ENCODE measurements at regions not wholly inside any gene's neighbourhood (a gene's known extent, or its start where the extent isn't known, plus 50 kb on each side); places are given as distances from the start of the nearest gene placed in this dataset.
"Not testable (repeated sequence)": the region's sequence is repeated elsewhere in the genome, so short reads cannot be mapped to it uniquely, and the experiment has no call there.

GRCh38 chrX:137143864-137144263 is 110.1 kb upstream of the GPR101 start:
- H3K4me1 ChIP-seq (ENCODE audit: control insufficient read depth, insufficient read depth, low read length) = no peaks in the 10 kb centered on the region
- H3K9me3 ChIP-seq (replicated peaks; ENCODE audit: control insufficient read depth, insufficient read depth, low read length) = no peaks in the 10 kb centered on the region
- FAIRE-seq = no peak
- no peaks in the 10 kb centered on the region for H3K27me3 ChIP-seq (replicated peaks in 1 of 2; ENCODE audit: control insufficient read depth in 2 of 2, insufficient read depth in 2 of 2, low read length in 1 of 2)
- no TSS peak for BruUV-seq (replicated peaks)
- ChIA-PET POLR2A (no interaction called here), RAD21 (ENCODE audit: unreplicated experiment) (no interaction called here), SMC1A (ENCODE audit: uncharacterized antibody, unreplicated experiment) (no interaction called here), CTCF (no interaction called here)
- H3K27ac ChIP-seq (ENCODE audit: control insufficient read depth, insufficient read depth) = no peak overlapping the region
- 18% methylated on average over 5 of the region's 5 CpGs for WGBS (ENCODE audit: insufficient coverage, insufficient replicate concordance, low lambda C conversion rate, missing lambda C conversion rate)
- no peak overlapping the region for H3K4me2 ChIP-seq (ENCODE audit: control insufficient read depth, insufficient read depth)
- no peak for ATAC-seq
- no peaks in the 10 kb centered on the region for H3K79me2 ChIP-seq (ENCODE audit: control insufficient read depth, insufficient read depth, low read length)
- H3K9ac ChIP-seq (ENCODE audit: control insufficient read depth, insufficient read depth, low read length) = no peak overlapping the region
- H3K36me3 ChIP-seq (ENCODE audit: control insufficient read depth in 2 of 2, insufficient read depth in 2 of 2, low read length in 1 of 2) = no peaks in the 10 kb centered on the region
- intact Hi-C loops (cut with micrococcal nuclease; ENCODE audit: unreplicated experiment) = no loop called here
- no peak overlapping the region for H3K4me3 ChIP-seq
- TF ChIP-seq, protein P1, sequence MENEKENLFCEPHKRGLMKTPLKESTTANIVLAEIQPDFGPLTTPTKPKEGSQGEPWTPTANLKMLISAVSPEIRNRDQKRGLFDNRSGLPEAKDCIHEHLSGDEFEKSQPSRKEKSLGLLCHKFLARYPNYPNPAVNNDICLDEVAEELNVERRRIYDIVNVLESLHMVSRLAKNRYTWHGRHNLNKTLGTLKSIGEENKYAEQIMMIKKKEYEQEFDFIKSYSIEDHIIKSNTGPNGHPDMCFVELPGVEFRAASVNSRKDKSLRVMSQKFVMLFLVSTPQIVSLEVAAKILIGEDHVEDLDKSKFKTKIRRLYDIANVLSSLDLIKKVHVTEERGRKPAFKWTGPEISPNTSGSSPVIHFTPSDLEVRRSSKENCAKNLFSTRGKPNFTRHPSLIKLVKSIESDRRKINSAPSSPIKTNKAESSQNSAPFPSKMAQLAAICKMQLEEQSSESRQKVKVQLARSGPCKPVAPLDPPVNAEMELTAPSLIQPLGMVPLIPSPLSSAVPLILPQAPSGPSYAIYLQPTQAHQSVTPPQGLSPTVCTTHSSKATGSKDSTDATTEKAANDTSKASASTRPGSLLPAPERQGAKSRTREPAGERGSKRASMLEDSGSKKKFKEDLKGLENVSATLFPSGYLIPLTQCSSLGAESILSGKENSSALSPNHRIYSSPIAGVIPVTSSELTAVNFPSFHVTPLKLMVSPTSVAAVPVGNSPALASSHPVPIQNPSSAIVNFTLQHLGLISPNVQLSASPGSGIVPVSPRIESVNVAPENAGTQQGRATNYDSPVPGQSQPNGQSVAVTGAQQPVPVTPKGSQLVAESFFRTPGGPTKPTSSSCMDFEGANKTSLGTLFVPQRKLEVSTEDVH (IDR thresholded peaks at IDR 0.05; ENCODE audit: low read depth, partially characterized antibody) = no peak
- no peak for TF ChIP-seq TCF12 (IDR thresholded peaks at IDR 0.05; ENCODE audit: low read depth, low read length)
- TF ChIP-seq NFYB (IDR thresholded peaks at IDR 0.05; ENCODE audit: insufficient read depth, low read depth, low read length) = no peak
- no peak for TF ChIP-seq RFX5 (IDR thresholded peaks at IDR 0.05; ENCODE audit: low read depth, low read length)
- no peak for DNase-seq (ENCODE audit: low read depth, low spot score)
- H4K20me1 ChIP-seq (ENCODE audit: control insufficient read depth, insufficient read depth) = no peaks in the 10 kb centered on the region
- H2AFZ ChIP-seq (ENCODE audit: control insufficient read depth, low read depth, low read length) = no peak overlapping the region
- in situ Hi-C loops (cut with MboI) = no loop called here

DNA sequence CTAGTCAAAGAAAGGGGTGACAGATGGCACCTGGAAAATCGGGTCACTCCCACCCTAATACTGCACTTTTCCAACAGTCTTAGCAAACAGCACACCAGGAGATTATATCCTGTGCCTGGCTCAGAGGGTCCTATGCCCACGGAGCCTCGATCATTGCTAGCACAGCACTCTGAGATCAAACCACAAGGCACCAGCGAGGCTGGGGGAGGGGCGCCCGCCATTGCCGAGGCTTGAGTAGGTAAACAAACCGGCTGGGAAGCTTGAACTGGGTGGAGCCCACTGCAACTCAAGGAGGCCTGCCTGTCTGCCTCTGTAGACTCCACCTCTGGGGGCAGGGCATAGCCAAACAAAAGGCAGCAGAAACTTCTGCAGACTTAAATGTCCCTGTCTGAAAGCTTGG is 88.9 kb upstream of the GPR101 start:
- H3K36me3 ChIP-seq (ENCODE audit: control insufficient read depth in 2 of 2, insufficient read depth in 2 of 2, low read length in 1 of 2); H3K27me3 ChIP-seq (replicated peaks in 1 of 2; ENCODE audit: control insufficient read depth in 2 of 2, insufficient read depth in 2 of 2, low read length in 1 of 2); ATAC-seq; H3K9me3 ChIP-seq (replicated peaks; ENCODE audit: control insufficient read depth, insufficient read depth, low read length); in situ Hi-C loops (cut with MboI); POLR2A ChIA-PET; H3K27ac ChIP-seq (ENCODE audit: control insufficient read depth, insufficient read depth); RAD21 ChIA-PET (ENCODE audit: unreplicated experiment); H3K9ac ChIP-seq (ENCODE audit: control insufficient read depth, insufficient read depth, low read length); H2AFZ ChIP-seq (ENCODE audit: control insufficient read depth, low read depth, low read length); CTCF ChIA-PET; FAIRE-seq; H4K20me1 ChIP-seq (ENCODE audit: control insufficient read depth, insufficient read depth); intact Hi-C loops (cut with micrococcal nuclease; ENCODE audit: unreplicated experiment); H3K4me2 ChIP-seq (ENCODE audit: control insufficient read depth, insufficient read depth); DNase-seq (ENCODE audit: low read depth, low spot score); SMC1A ChIA-PET (ENCODE audit: uncharacterized antibody, unreplicated experiment); H3K79me2 ChIP-seq (ENCODE audit: control insufficient read depth, insufficient read depth, low read length); H3K4me1 ChIP-seq (ENCODE audit: control insufficient read depth, insufficient read depth, low read length); H3K4me3 ChIP-seq; BruUV-seq (replicated peaks): not testable (repeated sequence)
- WGBS (ENCODE audit: insufficient coverage, insufficient replicate concordance, low lambda C conversion rate, missing lambda C conversion rate) = 70% methylated on average over 8 of the region's 8 CpGs
